Stimulated activated CD4-positive, alpha-beta T cell treated with anti-CD3 and anti-CD28 coated beads, TNF-alpha, amount 100 ng/mL, for 24 hours (primary cell): ENCODE measurements at regions not wholly inside any gene's neighbourhood (a gene's known extent, or its start where the extent isn't known, plus 50 kb on each side); places are given as distances from the start of the nearest gene placed in this dataset.
A peak's percentile ranks its signal among the peaks of the same experiment; 100 is the strongest.
"Not testable (repeated sequence)": the region's sequence is repeated elsewhere in the genome, so short reads cannot be mapped to it uniquely, and the experiment has no call there.

Source experiments
- DNase-seq, 3 experiments: peaks; one replicate each; pipeline ENCODE4 v3.0.0-alpha.2; 2020; ENCODE audit warnings: low read depth in 3 of 3

- DNase-seq = no peak
Observed at GRCh38 chr15:94991718-94992117, 760.4 kb downstream of the MCTP2 start.

GRCh38 chr15:95009635-95010034, 778.3 kb downstream of the MCTP2 start:
- no peak for DNase-seq

- DNase-seq = no peak
Observed at GRCh38 chr15:95013381-95013780, 782.0 kb downstream of the MCTP2 start.

- DNase-seq = no peak
Observed at GRCh38 chr15:95016511-95017229, 785.3 kb downstream of the MCTP2 start.

- no peak for DNase-seq
Observed at GRCh38 chr15:95017666-95018328, 786.4 kb downstream of the MCTP2 start.

- DNase-seq = no peak
Observed at GRCh38 chr15:95018888-95019545, 787.7 kb downstream of the MCTP2 start.

GRCh38 chr15:95019907-95020306, 788.5 kb downstream of the MCTP2 start:
- DNase-seq = no peak

- no peak for DNase-seq
Observed at GRCh38 chr15:95021816-95022215, 790.5 kb downstream of the MCTP2 start.

GRCh38 chr15:95024351-95024750, 793.0 kb downstream of the MCTP2 start:
- DNase-seq = no peak

- DNase-seq = peak in 1 of 3 experiments; percentile 16
Observed at GRCh38 chr15:95025924-95026728, 794.8 kb downstream of the MCTP2 start.

GRCh38 chr15:95027981-95028380, 796.6 kb downstream of the MCTP2 start:
- DNase-seq = no peak

GRCh38 chr15:95032156-95032555, 800.8 kb downstream of the MCTP2 start:
- DNase-seq = no peak

- no peak for DNase-seq
Observed at GRCh38 chr15:95035106-95035505, 803.7 kb downstream of the MCTP2 start.

GRCh38 chr15:95041297-95041696, 809.9 kb downstream of the MCTP2 start:
- DNase-seq = no peak

- not testable (repeated sequence) for DNase-seq
Observed at GRCh38 chr15:95043236-95043932, 812.0 kb downstream of the MCTP2 start.

- no peak for DNase-seq
Observed at GRCh38 chr15:95043933-95044313, 812.6 kb downstream of the MCTP2 start.

- DNase-seq = no peak
Observed at GRCh38 chr15:95044745-95045417, 813.5 kb downstream of the MCTP2 start.

GRCh38 chr15:95051861-95052260, 820.5 kb downstream of the MCTP2 start:
- DNase-seq = no peak

- DNase-seq = no peak
Observed at GRCh38 chr15:95059346-95059905, 828.1 kb downstream of the MCTP2 start.

GRCh38 chr15:95068701-95069521, 837.5 kb downstream of the MCTP2 start:
- DNase-seq = no peak
